ENCODE measurements at regions not wholly inside any gene's neighbourhood (a gene's known extent, or its start where the extent isn't known, plus 50 kb on each side); places are given as distances from the start of the nearest gene placed in this dataset.

DNA sequence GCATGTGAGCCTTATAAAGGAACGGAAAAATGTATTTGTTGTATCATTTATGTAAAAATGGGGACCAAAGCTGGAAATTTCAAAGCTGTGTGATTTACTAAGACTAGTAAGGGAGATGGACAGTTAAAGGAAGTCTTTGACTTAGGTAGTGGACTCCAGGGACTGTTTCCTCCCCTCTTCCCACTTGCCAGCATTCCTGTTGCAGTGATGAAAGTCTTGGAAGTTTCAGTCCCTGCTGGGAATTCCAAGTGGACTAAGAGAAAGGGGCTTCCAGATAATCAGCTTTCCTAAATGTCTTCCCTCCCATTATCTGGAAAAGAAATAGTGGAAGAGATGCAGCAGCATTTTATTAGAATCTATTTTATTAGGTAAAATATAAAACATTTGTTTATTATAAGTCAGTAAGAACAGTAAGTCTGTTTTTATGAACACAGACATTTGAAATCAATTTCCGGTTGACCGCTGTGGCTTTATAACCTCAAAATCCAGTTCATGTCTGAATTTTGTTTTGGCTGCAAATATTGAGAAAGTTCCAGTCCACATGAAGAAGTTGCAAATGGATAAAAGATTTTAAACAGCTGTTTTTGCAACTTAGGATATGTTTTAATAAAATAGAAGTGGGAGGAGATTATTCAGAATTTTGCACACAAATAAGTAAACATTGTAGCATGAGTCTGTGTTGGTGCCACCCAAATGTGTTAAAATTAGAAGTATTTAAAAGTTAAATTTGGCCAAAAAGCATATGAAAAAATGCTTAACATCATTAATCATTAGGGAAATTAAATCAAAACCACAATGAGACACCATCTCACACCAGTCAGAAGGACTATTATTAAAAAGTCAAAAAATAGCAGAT is 141.8 kb downstream of the IL20RB start:
- ChIA-PET CTCF (no interaction called here), POLR2A (no interaction called here)
- H3K27me3 ChIP-seq (replicated peaks in 2 of 5; ENCODE audit: control insufficient read depth in 4 of 5, insufficient read depth in 5 of 5, low read length in 4 of 5), result peaks cover 0 to 4% (median 3%) of the 10 kb centered on the region in 5 experiments
- H3K4me1 ChIP-seq (ENCODE audit: control extremely low read depth in 1 of 4, control insufficient read depth in 4 of 4, insufficient read depth in 4 of 4, low read length in 3 of 4), result no peaks in the 10 kb centered on the region
- H3K36me3 ChIP-seq (ENCODE audit: control insufficient read depth in 4 of 4, insufficient read depth in 4 of 4, low read length in 3 of 4), result no peaks in the 10 kb centered on the region
- no peak overlapping the region for H3K27ac ChIP-seq (ENCODE audit: insufficient read depth in 1 of 2, low read depth in 1 of 2, low read length in 2 of 2, poor library complexity in 1 of 2, severe bottlenecking in 2 of 2)
- no peak for DNase-seq
- H3K4me3 ChIP-seq (ENCODE audit: control insufficient read depth in 1 of 7, extremely low read depth in 1 of 7, insufficient read depth in 4 of 7, low read depth in 2 of 7, low read length in 6 of 7), result no peak overlapping the region
- 80% methylated on average over 1 of the region's 3 CpGs for WGBS (ENCODE audit: insufficient coverage)
- no peaks in the 10 kb centered on the region for H3K9me3 ChIP-seq (ENCODE audit: control extremely low read depth in 1 of 5, control insufficient read depth in 4 of 5, insufficient read depth in 2 of 5, low read depth in 1 of 5, low read length in 4 of 5)

DNA sequence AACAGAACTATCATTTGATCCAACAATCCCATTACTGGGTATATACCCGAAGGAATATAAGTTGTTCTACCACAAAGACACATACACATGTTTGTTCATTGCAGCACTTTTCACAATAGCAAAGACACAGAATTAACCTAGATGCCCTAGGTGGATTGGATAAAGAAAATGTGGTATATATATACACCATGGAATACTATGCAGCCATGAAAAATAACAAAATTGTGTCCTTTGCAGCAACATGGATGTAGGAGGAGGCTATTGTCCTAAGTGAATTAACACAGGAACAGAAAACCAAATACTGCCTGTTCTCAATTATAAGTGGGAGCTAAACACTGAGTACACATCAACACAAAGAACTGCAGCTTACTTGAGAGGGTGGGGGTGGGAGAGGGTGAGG is 142.5 kb downstream of the IL20RB start:
- peaks cover 0 to 3% (median 0%) of the 10 kb centered on the region in 4 experiments for H3K4me1 ChIP-seq (ENCODE audit: control extremely low read depth in 1 of 4, control insufficient read depth in 4 of 4, insufficient read depth in 4 of 4, low read length in 3 of 4)
- H3K4me3 ChIP-seq (ENCODE audit: control insufficient read depth in 1 of 7, extremely low read depth in 1 of 7, insufficient read depth in 4 of 7, low read depth in 2 of 7, low read length in 6 of 7), result no peak overlapping the region
- H3K27ac ChIP-seq (ENCODE audit: insufficient read depth in 1 of 2, low read depth in 1 of 2, low read length in 2 of 2, poor library complexity in 1 of 2, severe bottlenecking in 2 of 2), result no peak overlapping the region
- H3K9me3 ChIP-seq (ENCODE audit: control extremely low read depth in 1 of 5, control insufficient read depth in 4 of 5, insufficient read depth in 2 of 5, low read depth in 1 of 5, low read length in 4 of 5), result no peaks in the 10 kb centered on the region
- H3K27me3 ChIP-seq (replicated peaks in 2 of 5; ENCODE audit: control insufficient read depth in 4 of 5, insufficient read depth in 5 of 5, low read length in 4 of 5), result peaks cover 0 to 4% (median 3%) of the 10 kb centered on the region in 5 experiments
- ChIA-PET POLR2A (no interaction called here), CTCF (interaction anchor here (0.6 to 1.0 kb wide), 2 partner anchors 22 to 39 kb away, joined by 3 to 5 read pairs; no protein-coding TSS in a partner anchor)
- H3K36me3 ChIP-seq (ENCODE audit: control insufficient read depth in 4 of 4, insufficient read depth in 4 of 4, low read length in 3 of 4), result no peaks in the 10 kb centered on the region
- no CpG with 5 or more reads among the region's 1 CpG for WGBS (ENCODE audit: insufficient coverage)
- DNase-seq, result no peak

DNA sequence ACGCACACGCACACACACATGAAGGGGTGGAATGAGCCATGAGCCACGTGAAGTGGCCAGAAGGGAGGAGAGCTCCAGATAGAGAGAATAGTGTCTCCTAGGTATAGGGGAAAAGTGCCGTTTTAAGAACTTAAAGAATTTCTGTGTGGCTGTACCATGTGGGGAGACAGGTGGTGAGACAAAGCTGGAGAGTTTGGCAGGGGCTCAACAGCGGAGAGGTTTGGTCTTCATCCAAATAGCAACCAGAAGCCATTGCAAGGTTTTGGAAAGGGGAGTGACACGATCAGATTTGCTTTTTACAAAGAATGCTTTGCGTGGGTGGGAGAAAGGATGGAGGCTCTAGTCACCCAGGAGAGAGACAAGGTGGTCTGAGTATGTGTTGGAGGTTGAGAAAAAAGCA is 146.0 kb downstream of the IL20RB start:
- ChIA-PET CTCF (no interaction called here), POLR2A (no interaction called here)
- Histone ChIP-seq H3K9me3 (ENCODE audit: control extremely low read depth in 1 of 5, control insufficient read depth in 4 of 5, insufficient read depth in 2 of 5, low read depth in 1 of 5, low read length in 4 of 5) (no peaks in the 10 kb centered on the region), H3K4me3 (ENCODE audit: control insufficient read depth in 1 of 7, extremely low read depth in 1 of 7, insufficient read depth in 4 of 7, low read depth in 2 of 7, low read length in 6 of 7) (no peak overlapping the region), H3K27me3 (replicated peaks in 2 of 5; ENCODE audit: control insufficient read depth in 4 of 5, insufficient read depth in 5 of 5, low read length in 4 of 5) (peaks cover 3 to 9% (median 6%) of the 10 kb centered on the region in 5 experiments), H3K36me3 (ENCODE audit: control insufficient read depth in 4 of 4, insufficient read depth in 4 of 4, low read length in 3 of 4) (no peaks in the 10 kb centered on the region), H3K27ac (ENCODE audit: insufficient read depth in 1 of 2, low read depth in 1 of 2, low read length in 2 of 2, poor library complexity in 1 of 2, severe bottlenecking in 2 of 2) (no peak overlapping the region), H3K4me1 (ENCODE audit: control extremely low read depth in 1 of 4, control insufficient read depth in 4 of 4, insufficient read depth in 4 of 4, low read length in 3 of 4) (peaks cover 0 to 3% (median 0%) of the 10 kb centered on the region in 4 experiments)
- 93% methylated on average over 5 of the region's 7 CpGs for WGBS (ENCODE audit: insufficient coverage)
- no peak for DNase-seq

DNA sequence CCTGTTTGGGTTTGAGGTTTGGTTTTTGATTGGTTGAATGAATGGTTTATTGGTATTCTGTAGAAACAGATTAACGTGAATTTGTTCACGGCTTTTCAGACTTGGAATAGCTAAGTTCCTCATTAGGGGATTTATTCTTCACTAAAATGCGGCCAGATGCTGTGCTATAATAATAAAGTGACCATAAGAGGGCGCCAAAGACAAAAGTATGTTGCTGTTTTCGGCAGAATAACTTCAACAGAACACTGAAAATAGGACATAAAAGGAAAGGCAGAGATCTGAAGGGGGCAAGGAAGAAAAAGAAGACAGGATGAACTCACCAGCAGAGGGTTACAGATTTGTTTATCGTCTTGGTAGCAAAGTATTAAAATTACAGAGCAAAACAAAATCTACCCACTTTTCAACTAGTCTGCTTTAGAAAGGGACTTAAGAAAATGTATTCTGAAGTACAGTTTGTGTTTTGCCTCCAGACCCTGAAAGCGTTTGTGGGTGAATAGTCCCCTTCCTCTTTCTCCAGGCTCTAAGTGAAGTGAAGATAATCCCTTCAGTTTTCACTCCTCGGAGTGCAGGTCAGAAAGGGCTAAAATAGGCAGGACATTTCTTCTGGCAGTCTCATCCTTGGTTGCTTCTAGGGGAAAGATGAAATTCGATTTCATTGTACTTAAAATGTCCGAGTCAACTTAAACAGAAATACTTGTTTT is 147.6 kb downstream of the IL20RB start:
- Histone ChIP-seq H3K4me1 (ENCODE audit: control extremely low read depth in 1 of 4, control insufficient read depth in 4 of 4, insufficient read depth in 4 of 4, low read length in 3 of 4) (peaks cover 0 to 3% (median 0%) of the 10 kb centered on the region in 4 experiments), H3K4me3 (ENCODE audit: control insufficient read depth in 1 of 7, extremely low read depth in 1 of 7, insufficient read depth in 4 of 7, low read depth in 2 of 7, low read length in 6 of 7) (peak overlapping the region in 4 of 7 experiments; percentile 5 to 45 (median 23)), H3K36me3 (ENCODE audit: control insufficient read depth in 4 of 4, insufficient read depth in 4 of 4, low read length in 3 of 4) (no peaks in the 10 kb centered on the region), H3K27me3 (replicated peaks in 2 of 5; ENCODE audit: control insufficient read depth in 4 of 5, insufficient read depth in 5 of 5, low read length in 4 of 5) (peaks cover 0 to 15% (median 9%) of the 10 kb centered on the region in 5 experiments), H3K27ac (ENCODE audit: insufficient read depth in 1 of 2, low read depth in 1 of 2, low read length in 2 of 2, poor library complexity in 1 of 2, severe bottlenecking in 2 of 2) (no peak overlapping the region), H3K9me3 (ENCODE audit: control extremely low read depth in 1 of 5, control insufficient read depth in 4 of 5, insufficient read depth in 2 of 5, low read depth in 1 of 5, low read length in 4 of 5) (no peaks in the 10 kb centered on the region)
- POLR2A ChIA-PET, result no interaction called here
- DNase-seq, result peak; percentile 76 to 90 (median 84)
- 0% methylated on average over 6 of the region's 10 CpGs for WGBS (ENCODE audit: insufficient coverage)
- CTCF ChIA-PET, result interaction anchor here (0.7 to 2.8 kb wide), 6 partner anchors 8 to 1114 kb away, joined by 3 to 16 read pairs (median 4); no protein-coding TSS in a partner anchor

DNA sequence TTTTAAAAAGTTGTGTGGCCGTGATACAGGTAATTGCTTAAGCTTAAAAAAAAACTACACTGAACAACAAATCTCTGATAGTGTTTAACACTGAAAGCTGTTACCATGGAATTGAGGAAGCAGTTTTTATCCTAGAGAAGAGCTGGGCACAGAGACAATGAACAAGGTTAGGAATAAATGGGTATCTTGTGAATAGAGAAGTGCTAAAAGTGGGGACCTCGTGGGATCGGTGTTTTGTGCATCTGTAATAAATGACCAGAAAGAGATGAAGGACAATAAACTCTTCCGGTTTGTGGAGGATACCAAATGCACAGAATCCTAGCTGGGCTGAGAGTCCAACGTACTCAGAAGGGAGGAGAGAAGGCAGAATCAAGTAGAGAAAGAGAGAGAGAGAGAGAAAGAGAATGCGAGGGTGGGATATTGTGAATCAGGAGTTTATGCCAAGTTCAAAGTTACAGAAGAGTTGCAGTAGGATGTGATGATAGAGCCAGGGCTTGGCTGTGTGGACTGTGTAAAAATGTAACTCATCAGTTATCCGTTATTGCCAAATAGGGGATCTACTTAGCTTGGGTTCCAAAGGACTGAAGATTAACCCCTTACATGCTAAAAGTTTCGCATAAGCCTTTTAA is 148.9 kb downstream of the IL20RB start:
- no peak overlapping the region for H3K27ac ChIP-seq (ENCODE audit: insufficient read depth in 1 of 2, low read depth in 1 of 2, low read length in 2 of 2, poor library complexity in 1 of 2, severe bottlenecking in 2 of 2)
- CTCF ChIA-PET, result interaction anchor here (1.1 to 2.8 kb wide), 5 partner anchors 10 to 1116 kb away, joined by 3 to 16 read pairs (median 5); no protein-coding TSS in a partner anchor
- POLR2A ChIA-PET, result no interaction called here
- DNase-seq, result no peak
- 84% methylated on average over 6 of the region's 8 CpGs for WGBS (ENCODE audit: insufficient coverage)
- no peaks in the 10 kb centered on the region for H3K36me3 ChIP-seq (ENCODE audit: control insufficient read depth in 4 of 4, insufficient read depth in 4 of 4, low read length in 3 of 4)
- H3K4me3 ChIP-seq (ENCODE audit: control insufficient read depth in 1 of 7, extremely low read depth in 1 of 7, insufficient read depth in 4 of 7, low read depth in 2 of 7, low read length in 6 of 7), result no peak overlapping the region
- H3K4me1 ChIP-seq (ENCODE audit: control extremely low read depth in 1 of 4, control insufficient read depth in 4 of 4, insufficient read depth in 4 of 4, low read length in 3 of 4), result peaks cover 0 to 3% (median 0%) of the 10 kb centered on the region in 4 experiments
- peaks cover 0 to 15% (median 9%) of the 10 kb centered on the region in 5 experiments for H3K27me3 ChIP-seq (replicated peaks in 2 of 5; ENCODE audit: control insufficient read depth in 4 of 5, insufficient read depth in 5 of 5, low read length in 4 of 5)
- no peaks in the 10 kb centered on the region for H3K9me3 ChIP-seq (ENCODE audit: control extremely low read depth in 1 of 5, control insufficient read depth in 4 of 5, insufficient read depth in 2 of 5, low read depth in 1 of 5, low read length in 4 of 5)

DNA sequence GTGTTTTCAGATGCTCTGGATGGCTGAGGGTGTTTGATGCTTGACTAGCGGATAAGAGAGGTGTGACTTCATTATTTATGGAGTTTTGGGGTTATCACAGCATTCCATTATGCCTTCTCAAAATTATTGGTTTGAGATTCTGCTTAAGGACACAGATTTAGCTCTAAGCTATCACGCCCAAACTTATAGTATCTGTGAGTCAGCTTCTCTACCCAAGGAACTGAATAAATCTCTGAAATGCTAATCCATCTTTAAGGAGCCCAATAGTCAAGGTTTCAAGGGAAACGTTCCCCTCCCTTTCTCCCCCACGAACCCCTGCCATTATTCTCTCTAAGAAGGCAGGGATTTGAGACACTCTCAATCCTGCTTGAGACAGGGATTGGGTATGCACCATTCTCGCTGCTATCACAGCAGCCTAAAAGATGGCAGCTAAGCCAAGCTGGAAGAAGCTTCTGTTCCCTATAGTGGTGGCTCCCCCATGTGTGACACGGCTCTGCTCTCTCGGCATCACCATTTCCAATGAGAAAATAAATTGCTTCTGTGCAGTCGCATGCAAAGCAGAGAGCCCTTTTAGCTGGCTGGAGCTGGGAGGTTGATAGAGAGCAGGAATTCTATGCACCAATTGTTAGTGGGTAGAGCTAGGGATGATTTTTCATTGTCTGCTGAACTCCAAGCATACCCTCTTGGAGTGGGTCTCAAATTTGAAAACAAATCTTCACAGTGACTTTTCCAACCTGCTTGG is 151.1 kb downstream of the IL20RB start:
- DNase-seq, result no peak
- no peak overlapping the region for H3K4me3 ChIP-seq (ENCODE audit: control insufficient read depth in 1 of 7, extremely low read depth in 1 of 7, insufficient read depth in 4 of 7, low read depth in 2 of 7, low read length in 6 of 7)
- H3K27me3 ChIP-seq (replicated peaks in 2 of 5; ENCODE audit: control insufficient read depth in 4 of 5, insufficient read depth in 5 of 5, low read length in 4 of 5), result peaks cover 0 to 15% (median 9%) of the 10 kb centered on the region in 5 experiments
- 72% methylated on average over 6 of the region's 8 CpGs for WGBS (ENCODE audit: insufficient coverage)
- peaks cover 0 to 3% (median 0%) of the 10 kb centered on the region in 4 experiments for H3K4me1 ChIP-seq (ENCODE audit: control extremely low read depth in 1 of 4, control insufficient read depth in 4 of 4, insufficient read depth in 4 of 4, low read length in 3 of 4)
- H3K36me3 ChIP-seq (ENCODE audit: control insufficient read depth in 4 of 4, insufficient read depth in 4 of 4, low read length in 3 of 4), result no peaks in the 10 kb centered on the region
- POLR2A ChIA-PET, result no interaction called here
- CTCF ChIA-PET, result interaction anchor here (1.1 to 2.0 kb wide), 2 partner anchors 12 to 73 kb away, joined by 3 to 8 read pairs; no protein-coding TSS in a partner anchor
- no peak overlapping the region for H3K27ac ChIP-seq (ENCODE audit: insufficient read depth in 1 of 2, low read depth in 1 of 2, low read length in 2 of 2, poor library complexity in 1 of 2, severe bottlenecking in 2 of 2)
- no peaks in the 10 kb centered on the region for H3K9me3 ChIP-seq (ENCODE audit: control extremely low read depth in 1 of 5, control insufficient read depth in 4 of 5, insufficient read depth in 2 of 5, low read depth in 1 of 5, low read length in 4 of 5)
